Neuronal stem cell (in vitro differentiated cells): ENCODE measurements at regions not wholly inside any gene's neighbourhood (a gene's known extent, or its start where the extent isn't known, plus 50 kb on each side); places are given as distances from the start of the nearest gene placed in this dataset.

Experiments used
- DNase-seq: peaks from one replicate; pipeline ENCODE4 v3.0.0-alpha.2; 2013; ENCODE audit warnings: low spot score
- H2AFZ ChIP-seq: one replicate; pipeline ENCODE4 v1.6.1; 2013; ENCODE audit warnings: mild to moderate bottlenecking, low read length, inconsistent platforms
- H2AK5ac ChIP-seq: 2 replicates; pipeline ENCODE4 v1.6.1; 2013; ENCODE audit warnings: low read depth, mild to moderate bottlenecking, inconsistent platforms, low read length, moderate library complexity, mixed read lengths
- H2BK120ac ChIP-seq: 2 replicates; pipeline ENCODE4 v1.6.1; 2013; ENCODE audit warnings: low read depth, mild to moderate bottlenecking, inconsistent platforms, low read length, moderate library complexity, mixed read lengths
- H2BK12ac ChIP-seq: one replicate; pipeline ENCODE4 v1.6.1; 2013; ENCODE audit warnings: low read length, inconsistent platforms
- H2BK15ac ChIP-seq: 2 replicates; pipeline ENCODE4 v1.6.1; 2013; ENCODE audit warnings: mild to moderate bottlenecking, low read length, inconsistent platforms, mixed read lengths
- H2BK5ac ChIP-seq: one replicate; pipeline ENCODE4 v1.6.1; 2013; ENCODE audit warnings: inconsistent platforms, mild to moderate bottlenecking, low read length, moderate library complexity
- H3K14ac ChIP-seq: one replicate; pipeline ENCODE4 v1.6.1; 2013; ENCODE audit warnings: low read length, inconsistent platforms
- H3K18ac ChIP-seq: 2 replicates; pipeline ENCODE4 v1.6.1; 2013; ENCODE audit warnings: low read length, inconsistent platforms
- H3K23ac ChIP-seq: 2 replicates; pipeline ENCODE4 v1.6.1; 2013; ENCODE audit warnings: low read depth, mild to moderate bottlenecking, mixed read lengths, low read length, inconsistent platforms; ENCODE audit not compliant: poor library complexity
- H3K27ac ChIP-seq: replicated peaks from 3 replicates; pipeline ENCODE4 v1.5.1; 2013; ENCODE audit warnings: low read length, inconsistent platforms
- H3K27me3 ChIP-seq, 3 experiments: 2 replicates each; pipeline ENCODE4 v1.6.1; 2013; ENCODE audit warnings: low read length in 3 of 3, mild to moderate bottlenecking in 2 of 3, inconsistent platforms in 1 of 3, low read depth in 1 of 3, mixed read lengths in 1 of 3, moderate library complexity in 1 of 3; ENCODE audit not compliant: control insufficient read depth in 3 of 3, insufficient read depth in 3 of 3
- H3K36me3 ChIP-seq, 2 donors: replicated peaks in 1 of 2; 2 replicates each; pipeline ENCODE4 v1.6.1; 2013; ENCODE audit warnings: low read length in 2 of 2; ENCODE audit not compliant: control insufficient read depth in 2 of 2, insufficient read depth in 2 of 2
- H3K4ac ChIP-seq: 2 replicates; pipeline ENCODE4 v1.6.1; 2013; ENCODE audit warnings: inconsistent platforms, mild to moderate bottlenecking, low read length, moderate library complexity
- H3K4me1 ChIP-seq, 2 donors: 1 replicate in 1 of 2; 2 replicates in 1 of 2; pipeline ENCODE4 v1.6.1; 2013; ENCODE audit warnings: low read length in 2 of 2, low read depth in 1 of 2; ENCODE audit not compliant: control insufficient read depth in 2 of 2, insufficient read depth in 1 of 2
- H3K4me2 ChIP-seq: one replicate; pipeline ENCODE4 v1.6.1; 2013; ENCODE audit warnings: mild to moderate bottlenecking, low read length, inconsistent platforms; ENCODE audit not compliant: insufficient read depth, poor library complexity, severe bottlenecking
- H3K4me3 ChIP-seq, 2 donors: 2 replicates each; pipeline ENCODE4 v1.5.1; 2013; ENCODE audit warnings: low read length in 2 of 2, mild to moderate bottlenecking in 2 of 2, inconsistent platforms in 1 of 2, moderate library complexity in 1 of 2
- H3K79me1 ChIP-seq: one replicate; pipeline ENCODE4 v1.6.1; 2013; ENCODE audit warnings: low read depth, mild to moderate bottlenecking, inconsistent platforms, low read length, moderate library complexity
- H3K9ac ChIP-seq: one replicate; pipeline ENCODE4 v1.6.1; 2013; ENCODE audit warnings: mild to moderate bottlenecking, low read depth, low read length, inconsistent platforms; ENCODE audit not compliant: poor library complexity
- H3K9me3 ChIP-seq, 2 donors: replicated peaks in 1 of 2; 2 replicates each; pipeline versions ENCODE3 to v1.6.1; 2013; ENCODE audit warnings: low read length in 2 of 2, mild to moderate bottlenecking in 2 of 2, inconsistent platforms in 1 of 2, low read depth in 1 of 2, mixed read lengths in 1 of 2, moderate library complexity in 1 of 2; ENCODE audit not compliant: control insufficient read depth in 2 of 2, insufficient read depth in 1 of 2
- H4K8ac ChIP-seq: one replicate; pipeline ENCODE4 v1.6.1; 2013; ENCODE audit warnings: low read depth, mild to moderate bottlenecking, inconsistent platforms, low read length, moderate library complexity
- H4K91ac ChIP-seq: one replicate; pipeline ENCODE4 v1.6.1; 2013; ENCODE audit warnings: low read length, low read depth, mild to moderate bottlenecking, inconsistent platforms; ENCODE audit not compliant: poor library complexity
- WGBS, 2 donors: extraction: QIAGEN DNeasy Blood & Tissue Kit; methylation state at CpG; one replicate each; pipeline ENCODE4 v1.1.7; 2013; ENCODE audit warnings: missing lambda C conversion rate in 2 of 2, mixed read lengths in 1 of 2; ENCODE audit not compliant: insufficient read length in 2 of 2, insufficient replicate concordance in 1 of 2; ENCODE audit errors: extremely low coverage in 2 of 2; 5-methylcytosine and 5-hydroxymethylcytosine counted together

GRCh38 chr1:178643831-178644230 is 81.2 kb upstream of the RALGPS2 start:
- Histone ChIP-seq H2AFZ (no peak overlapping the region), H3K27me3 (no peaks in the 10 kb centered on the region), H2BK12ac (no peak overlapping the region), H2BK5ac (no peak overlapping the region), H3K4me2 (no peak overlapping the region), H3K27ac (no peak overlapping the region), H4K8ac (no peak overlapping the region), H2AK5ac (no peak overlapping the region), H2BK15ac (no peak overlapping the region), H3K9me3 (no peaks in the 10 kb centered on the region), H3K14ac (no peak overlapping the region), H3K9ac (no peak overlapping the region), H3K4ac (no peak overlapping the region), H3K36me3 (no peaks in the 10 kb centered on the region), H3K4me1 (peaks cover 8 to 11% of the 10 kb centered on the region in 2 donors), H3K4me3 (no peak overlapping the region), H3K79me1 (no peaks in the 10 kb centered on the region), H3K23ac (no peak overlapping the region), H4K91ac (no peak overlapping the region), H3K18ac (no peak overlapping the region), H2BK120ac (no peak overlapping the region)
- no peak for DNase-seq
- WGBS, 2 donors: no CpG with 5 or more reads among the region's 6 CpGs

- H3K9me3 ChIP-seq: no peaks in the 10 kb centered on the region
- no peak overlapping the region for H2BK12ac ChIP-seq
- no peak overlapping the region for H3K14ac ChIP-seq
- no peak overlapping the region for H3K4me3 ChIP-seq
- no peak overlapping the region for H2BK120ac ChIP-seq
- H3K9ac ChIP-seq: no peak overlapping the region
- no peak overlapping the region for H2BK5ac ChIP-seq
- H4K91ac ChIP-seq: no peak overlapping the region
- peaks cover 8 to 11% of the 10 kb centered on the region in 2 donors for H3K4me1 ChIP-seq
- H3K27me3 ChIP-seq: no peaks in the 10 kb centered on the region
- WGBS, 2 donors: no CpG with 5 or more reads among the region's 4 CpGs
- no peak overlapping the region for H2BK15ac ChIP-seq
- H2AK5ac ChIP-seq: no peak overlapping the region
- H3K79me1 ChIP-seq: no peaks in the 10 kb centered on the region
- no peak overlapping the region for H4K8ac ChIP-seq
- H3K27ac ChIP-seq: no peak overlapping the region
- H3K4ac ChIP-seq: no peak overlapping the region
- no peak overlapping the region for H2AFZ ChIP-seq
- H3K18ac ChIP-seq: no peak overlapping the region
- no peak overlapping the region for H3K4me2 ChIP-seq
- DNase-seq: no peak
- no peak overlapping the region for H3K23ac ChIP-seq
- no peaks in the 10 kb centered on the region for H3K36me3 ChIP-seq
Observed at GRCh38 chr1:178644308-178645120, 80.5 kb upstream of the RALGPS2 start.

- DNase-seq: peak; percentile 23
- no peaks in the 10 kb centered on the region for H3K79me1 ChIP-seq
- no peak overlapping the region for H2BK15ac ChIP-seq
- H4K91ac ChIP-seq: no peak overlapping the region
- H3K23ac ChIP-seq: no peak overlapping the region
- H3K18ac ChIP-seq: no peak overlapping the region
- H3K36me3 ChIP-seq: no peaks in the 10 kb centered on the region
- H3K4me3 ChIP-seq: peak overlapping the region in 1 of 2 donors; percentile 5
- H2AK5ac ChIP-seq: no peak overlapping the region
- H3K4ac ChIP-seq: no peak overlapping the region
- H4K8ac ChIP-seq: no peak overlapping the region
- no peak overlapping the region for H3K14ac ChIP-seq
- H3K9me3 ChIP-seq: no peaks in the 10 kb centered on the region
- H3K27ac ChIP-seq: no peak overlapping the region
- H3K4me2 ChIP-seq: peak overlapping the region; percentile 14
- no peak overlapping the region for H2BK120ac ChIP-seq
- no peak overlapping the region for H3K9ac ChIP-seq
- H3K4me1 ChIP-seq: peaks cover 8 to 11% of the 10 kb centered on the region in 2 donors
- H2BK5ac ChIP-seq: no peak overlapping the region
- no peak overlapping the region for H2BK12ac ChIP-seq
- no peaks in the 10 kb centered on the region for H3K27me3 ChIP-seq
- no CpG with 5 or more reads among the region's 5 CpGs for WGBS, 2 donors
- peak overlapping the region; percentile 81 for H2AFZ ChIP-seq
Observed at GRCh38 chr1:178645157-178645807, 79.8 kb upstream of the RALGPS2 start.

- no peak overlapping the region for H4K91ac ChIP-seq
- H2AFZ ChIP-seq: no peak overlapping the region
- WGBS, 2 donors: no CpG with 5 or more reads among the region's 2 CpGs
- no peak overlapping the region for H2BK5ac ChIP-seq
- no peak for DNase-seq
- H2BK15ac ChIP-seq: no peak overlapping the region
- H3K27ac ChIP-seq: no peak overlapping the region
- H3K14ac ChIP-seq: no peak overlapping the region
- H2AK5ac ChIP-seq: no peak overlapping the region
- no peak overlapping the region for H3K18ac ChIP-seq
- H2BK120ac ChIP-seq: no peak overlapping the region
- H4K8ac ChIP-seq: no peak overlapping the region
- no peak overlapping the region for H2BK12ac ChIP-seq
- H3K23ac ChIP-seq: no peak overlapping the region
- peaks cover 11 to 12% of the 10 kb centered on the region in 2 donors for H3K4me1 ChIP-seq
- no peaks in the 10 kb centered on the region for H3K36me3 ChIP-seq
- H3K4ac ChIP-seq: no peak overlapping the region
- H3K4me2 ChIP-seq: no peak overlapping the region
- H3K79me1 ChIP-seq: no peaks in the 10 kb centered on the region
- H3K9ac ChIP-seq: no peak overlapping the region
- H3K9me3 ChIP-seq: no peaks in the 10 kb centered on the region
- no peaks in the 10 kb centered on the region for H3K27me3 ChIP-seq
- no peak overlapping the region for H3K4me3 ChIP-seq
Observed at GRCh38 chr1:178645808-178646200, 79.2 kb upstream of the RALGPS2 start.
